GM21367 (cell line): ENCODE measurements at regions not wholly inside any gene's neighbourhood (a gene's known extent, or its start where the extent isn't known, plus 50 kb on each side); places are given as distances from the start of the nearest gene placed in this dataset.
"Not testable (repeated sequence)": the region's sequence is repeated elsewhere in the genome, so short reads cannot be mapped to it uniquely, and the experiment has no call there.

Experiments used
- ATAC-seq: cut with Tn5 transposase; IDR thresholded peaks from one replicate; pipeline ENCODE4 v1.9.1; 2021; ENCODE audit not compliant: unreplicated experiment

DNA sequence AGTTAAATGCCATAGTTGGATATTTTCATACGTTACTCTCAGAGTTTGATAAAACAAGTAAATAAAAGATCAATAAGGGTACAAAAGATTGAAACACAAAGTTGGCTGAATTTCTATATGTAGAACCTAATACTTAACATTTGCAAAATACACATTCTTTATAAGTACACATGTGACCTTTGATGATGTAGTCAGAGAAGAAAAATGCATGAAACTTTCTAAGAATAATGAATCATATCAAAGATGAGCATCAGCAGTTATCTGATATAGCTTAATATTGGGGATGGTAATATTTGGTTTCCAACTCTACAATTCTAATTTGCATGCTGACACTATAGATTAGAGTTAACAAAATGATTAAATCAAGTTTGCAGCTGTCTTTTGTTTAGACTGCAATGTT, 188.0 kb upstream of the TGFBR2 start:
- no peak for ATAC-seq

DNA sequence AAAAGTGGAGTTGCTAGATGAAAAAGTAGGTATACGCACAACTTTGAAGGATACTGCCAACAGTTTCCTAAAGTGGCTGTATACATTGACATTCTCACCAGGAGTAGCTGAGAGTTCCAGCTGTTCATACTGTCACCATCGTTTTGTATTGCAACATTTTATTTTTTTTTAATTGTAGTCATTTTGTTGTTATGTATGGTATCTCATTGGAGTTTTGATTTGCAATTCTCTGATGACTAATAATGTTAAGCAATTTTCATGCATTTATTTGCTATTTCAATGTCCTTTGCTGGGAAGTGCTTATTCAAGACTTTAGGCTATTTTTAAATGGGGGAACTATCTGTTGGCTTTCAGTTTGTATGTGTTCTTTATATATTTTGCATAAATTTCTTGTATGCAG, 185.1 kb upstream of the TGFBR2 start:
- ATAC-seq, result no peak

DNA sequence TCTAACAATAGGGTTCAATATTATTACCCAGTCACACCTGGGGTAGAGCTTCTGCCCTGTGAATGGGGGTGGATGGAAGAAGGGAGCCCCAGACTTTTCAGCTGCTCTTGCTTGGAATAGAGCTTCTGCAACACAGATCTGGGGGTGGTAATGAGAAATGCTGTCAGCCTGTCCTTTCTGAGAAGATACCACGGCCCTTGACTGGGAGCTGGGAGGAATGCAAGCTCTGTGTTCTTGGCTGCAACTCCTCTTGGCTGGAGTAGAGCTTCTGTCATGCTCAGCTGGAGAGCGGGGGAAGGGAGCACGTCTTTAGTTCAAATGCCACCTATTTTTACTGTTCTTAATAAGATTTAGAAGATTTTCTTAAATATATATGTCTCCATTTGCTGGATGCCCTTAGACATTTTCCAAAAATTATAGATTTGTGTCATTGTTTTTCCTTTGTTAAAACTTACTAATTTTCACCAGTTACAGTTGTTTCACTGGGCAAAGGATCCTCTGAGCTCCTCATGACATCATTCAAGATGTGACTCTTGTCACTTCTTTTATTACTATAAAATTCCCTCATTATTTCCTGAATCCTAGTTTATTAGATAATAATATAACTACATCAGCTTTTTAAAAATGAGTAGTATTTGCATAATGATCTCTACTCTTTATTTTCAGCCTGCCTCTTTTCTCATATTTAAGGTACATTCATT, 180.0 kb upstream of the TGFBR2 start:
- no peak for ATAC-seq

DNA sequence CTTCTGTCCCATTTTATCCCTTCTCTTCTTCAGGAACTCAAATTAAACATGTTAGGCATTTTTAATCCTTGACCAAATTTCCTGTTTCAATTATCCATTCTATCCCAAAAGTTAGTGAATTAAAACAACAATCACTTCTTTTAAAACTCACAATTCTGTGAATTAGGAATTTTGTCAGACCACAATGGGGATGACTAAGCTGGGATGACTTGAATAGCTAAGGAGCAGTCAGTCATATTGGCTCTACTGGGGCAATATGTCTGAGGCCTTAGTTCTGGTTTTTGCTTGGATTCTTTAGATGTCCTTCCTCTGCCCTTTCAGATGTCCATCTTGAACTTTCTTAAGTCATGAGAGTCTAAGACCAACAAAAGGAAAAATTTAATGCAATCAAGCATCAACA, 178.2 kb upstream of the TGFBR2 start:
- no peak for ATAC-seq

DNA sequence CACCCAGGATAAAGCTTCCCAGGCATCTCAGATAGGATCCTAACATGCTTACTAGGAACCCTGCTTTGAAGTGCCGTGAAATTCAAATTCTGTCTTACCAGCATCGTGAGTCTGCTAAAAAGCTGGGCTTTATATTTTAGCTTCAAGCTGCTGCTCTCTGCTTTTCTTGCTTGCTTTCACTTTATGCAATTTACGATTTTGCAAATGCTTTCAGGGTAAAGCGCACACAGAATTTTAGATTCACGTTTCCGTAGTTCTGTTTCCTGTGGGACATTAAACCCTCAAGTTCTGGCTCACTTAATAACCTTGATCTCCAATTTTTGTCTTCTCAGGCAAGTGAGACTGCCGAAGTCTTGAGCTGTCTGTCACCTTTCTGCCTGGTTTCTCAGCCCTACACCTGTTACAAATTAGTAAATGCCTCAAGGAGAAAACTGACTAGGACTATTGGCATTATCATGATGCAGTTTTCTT, 170.5 kb upstream of the TGFBR2 start:
- no peak for ATAC-seq

DNA sequence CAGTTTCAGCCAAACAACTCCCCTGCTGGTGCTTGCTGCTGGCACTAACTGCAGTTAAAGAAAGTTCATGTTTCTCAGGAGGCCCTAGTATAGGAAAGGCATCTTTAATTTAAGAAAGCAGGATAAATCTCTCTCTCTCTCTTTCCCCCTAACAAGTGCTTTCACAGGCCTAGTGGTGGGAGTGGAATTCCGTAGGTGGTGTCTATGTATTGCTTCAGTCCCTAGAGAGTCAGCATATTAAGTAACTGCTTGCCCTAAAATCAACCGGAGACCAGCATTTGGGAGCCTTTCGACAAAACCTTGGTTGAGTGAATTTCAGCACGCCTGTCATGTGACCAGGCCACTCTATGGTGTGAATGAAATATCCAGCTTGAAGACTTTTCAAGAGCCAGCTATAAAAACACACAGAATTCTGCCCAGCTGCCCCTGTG, 169.2 kb upstream of the TGFBR2 start:
- no peak for ATAC-seq

DNA sequence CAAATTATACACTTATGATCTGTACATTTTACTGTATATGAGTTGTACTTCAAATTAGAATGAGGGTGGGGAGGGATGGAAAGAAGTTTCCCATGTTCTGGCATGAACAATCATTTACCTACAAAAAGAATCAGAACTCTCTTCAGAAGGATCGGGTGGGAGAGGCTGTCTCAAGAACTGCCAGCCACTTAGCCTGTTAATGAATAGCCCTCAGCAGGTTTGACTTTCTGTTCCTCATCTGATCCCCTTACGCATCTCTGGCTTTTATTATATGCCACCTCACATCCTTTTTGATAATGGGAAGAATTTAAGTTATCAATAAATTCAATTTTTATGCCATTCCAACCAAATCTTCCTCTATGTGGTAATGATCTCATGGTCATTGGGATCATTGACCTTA, 168.3 kb upstream of the TGFBR2 start:
- no peak for ATAC-seq

DNA sequence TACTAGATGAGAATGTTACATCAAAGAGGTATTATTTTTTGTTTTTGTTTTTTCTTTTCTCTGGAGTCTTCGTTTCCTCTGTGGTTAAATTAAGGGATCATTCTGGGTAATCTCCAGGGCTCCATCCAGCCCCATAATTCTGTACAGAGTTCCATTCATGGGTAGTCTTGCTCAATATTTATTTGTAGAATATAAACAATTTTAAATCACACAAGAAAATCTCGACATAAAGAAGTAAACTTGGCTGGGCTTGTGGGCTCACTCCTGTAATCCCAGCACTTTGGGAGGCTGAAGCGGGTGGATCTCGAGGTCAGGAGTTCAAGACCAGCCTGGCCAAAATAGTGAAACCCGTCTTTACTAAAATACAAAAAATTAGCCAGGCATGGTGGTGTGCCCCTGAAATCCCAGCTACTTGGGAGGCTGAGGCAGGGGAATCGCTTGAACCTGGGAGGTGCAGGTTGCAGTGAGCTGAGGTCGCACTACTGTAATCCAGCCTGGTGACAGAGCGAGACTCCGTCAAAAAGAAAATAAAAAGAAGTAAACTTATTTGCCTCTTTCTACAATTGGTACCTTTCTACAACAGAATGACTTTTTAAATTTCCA, 166.8 kb upstream of the TGFBR2 start:
- no peak for ATAC-seq

DNA sequence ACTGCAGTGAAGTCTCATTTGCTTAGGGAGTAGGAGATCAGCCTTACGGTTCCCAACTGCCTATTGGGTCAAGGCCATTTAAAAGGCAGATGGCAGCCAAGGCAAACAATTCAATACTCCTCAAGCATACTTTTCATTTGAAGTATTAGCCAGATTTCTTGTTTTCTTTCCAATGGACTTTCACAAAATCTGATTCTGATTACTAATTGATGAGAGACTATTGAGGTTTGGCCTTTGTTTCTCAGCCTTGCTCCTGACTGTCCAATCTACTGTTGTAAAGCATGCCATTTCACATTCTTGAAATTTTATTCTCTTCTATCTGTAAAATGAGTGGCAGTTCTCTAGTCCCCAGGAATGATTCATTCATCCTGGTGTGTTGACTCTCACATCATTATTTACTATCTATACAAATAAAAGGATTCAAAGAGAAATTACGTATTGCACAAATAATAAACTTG, 166.2 kb upstream of the TGFBR2 start:
- no peak for ATAC-seq

DNA sequence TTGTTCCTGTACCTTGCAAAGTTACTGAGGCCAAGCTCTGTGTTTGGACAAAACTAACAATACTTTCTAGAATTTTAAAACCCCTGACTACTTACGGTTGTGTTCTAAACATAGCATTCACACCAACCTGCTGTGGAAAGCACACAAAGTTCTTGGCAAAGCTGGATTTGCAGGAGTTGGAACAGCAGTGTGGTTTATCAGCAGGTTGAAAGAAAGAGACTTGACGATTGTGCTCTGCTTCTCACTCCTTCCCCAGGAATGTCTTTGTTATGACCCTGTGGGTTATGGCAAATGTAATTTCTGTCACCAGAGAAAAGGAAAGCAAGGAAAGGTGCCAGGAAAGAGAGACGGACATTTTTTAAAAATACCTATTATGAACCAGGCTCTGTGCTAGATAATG, 165.5 kb upstream of the TGFBR2 start:
- no peak for ATAC-seq

DNA sequence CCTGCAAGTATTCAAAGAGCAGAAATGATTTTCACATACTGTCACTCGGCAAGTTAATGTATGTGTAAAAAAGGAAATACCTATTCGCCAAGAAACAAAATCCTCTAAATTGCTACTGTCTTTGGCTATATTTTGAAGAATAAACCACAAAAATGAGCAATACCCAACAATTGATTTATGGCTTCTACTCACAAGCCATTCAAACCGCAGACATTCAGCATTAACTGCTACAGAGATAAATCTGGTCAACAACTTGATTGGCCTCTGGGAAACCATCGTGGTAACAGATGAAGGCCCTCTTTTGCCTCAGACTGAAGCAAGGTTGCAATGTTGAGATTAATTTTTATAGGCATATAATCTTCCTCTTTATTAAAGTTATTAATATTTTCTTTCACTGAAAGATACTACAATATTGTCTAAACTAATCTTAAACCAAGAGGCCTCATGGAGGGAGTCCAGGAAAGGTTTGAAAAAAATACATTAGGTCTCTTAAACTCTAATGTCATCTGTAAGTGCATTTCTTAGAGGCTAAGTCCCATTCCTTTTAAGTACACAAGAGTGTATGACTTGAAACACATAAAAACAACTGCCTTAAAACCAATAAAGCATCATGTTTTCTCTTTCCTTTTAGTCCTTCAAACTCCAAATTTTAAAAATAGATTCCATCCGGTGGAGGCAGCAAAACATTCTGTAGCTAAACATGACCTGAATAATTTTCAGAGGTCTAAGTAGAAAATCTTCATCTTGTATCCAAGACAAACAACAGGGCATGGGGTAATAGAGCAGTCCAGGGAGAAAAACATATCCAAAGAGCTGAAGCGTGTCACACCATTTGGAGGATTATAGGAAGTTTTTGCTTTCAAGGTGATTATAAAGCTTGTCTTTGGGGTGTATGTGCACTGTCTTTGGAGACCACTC, 162.4 kb upstream of the TGFBR2 start:
- no peak for ATAC-seq

DNA sequence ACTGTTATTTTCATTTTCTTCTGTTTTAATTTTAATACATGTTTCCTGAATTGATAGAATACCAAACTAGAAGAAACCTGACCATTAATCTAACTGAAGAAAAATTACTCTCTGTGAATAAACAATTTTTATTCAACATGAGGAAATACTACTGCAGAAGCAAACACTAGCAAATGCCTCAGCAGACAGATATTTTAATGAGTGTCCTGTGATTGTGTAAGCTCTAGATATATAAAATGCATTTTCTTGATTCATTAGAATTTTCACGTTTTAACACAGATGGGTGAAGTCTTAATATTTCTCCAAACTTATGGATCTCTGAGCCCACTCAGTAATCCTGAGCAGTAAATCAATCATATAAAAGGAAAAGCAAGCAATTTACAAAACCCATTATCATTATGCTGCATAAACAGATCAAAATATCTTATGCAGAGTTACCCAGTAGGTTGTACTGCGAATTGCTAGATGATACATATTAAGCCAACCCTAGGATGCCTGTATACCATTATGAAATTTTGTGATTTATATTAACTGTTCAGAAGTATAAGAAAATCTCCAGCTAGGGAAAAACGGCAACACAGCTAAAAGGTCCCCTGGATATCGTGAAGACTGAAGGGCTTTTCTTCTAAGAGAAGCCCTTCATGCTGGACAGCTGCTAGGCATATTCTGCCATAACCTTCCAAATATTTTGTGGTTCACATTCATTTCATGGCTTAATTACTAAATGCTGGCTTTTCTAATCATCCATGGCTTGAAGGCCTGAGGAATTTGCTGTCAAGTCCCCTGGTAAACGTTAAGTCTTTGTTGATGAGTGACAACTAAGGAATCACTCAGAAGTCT, 157.7 kb upstream of the TGFBR2 start:
- no peak for ATAC-seq

DNA sequence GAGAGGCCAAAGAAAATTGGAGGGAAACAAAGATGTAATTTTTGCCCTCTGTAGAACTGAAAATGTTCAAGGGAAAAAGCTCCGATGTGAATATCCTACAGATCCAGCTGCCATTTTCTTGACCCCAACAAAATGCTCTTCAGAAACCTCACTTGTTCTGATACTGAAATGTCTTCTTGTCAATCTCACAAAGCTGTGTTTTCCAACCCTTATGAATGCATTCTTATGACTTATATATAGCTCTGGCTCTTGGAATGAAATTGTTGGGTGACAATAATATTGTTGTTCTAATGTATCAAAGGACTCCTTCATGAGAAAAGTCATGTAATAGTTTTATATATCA, 157.1 kb upstream of the TGFBR2 start:
- no peak for ATAC-seq

DNA sequence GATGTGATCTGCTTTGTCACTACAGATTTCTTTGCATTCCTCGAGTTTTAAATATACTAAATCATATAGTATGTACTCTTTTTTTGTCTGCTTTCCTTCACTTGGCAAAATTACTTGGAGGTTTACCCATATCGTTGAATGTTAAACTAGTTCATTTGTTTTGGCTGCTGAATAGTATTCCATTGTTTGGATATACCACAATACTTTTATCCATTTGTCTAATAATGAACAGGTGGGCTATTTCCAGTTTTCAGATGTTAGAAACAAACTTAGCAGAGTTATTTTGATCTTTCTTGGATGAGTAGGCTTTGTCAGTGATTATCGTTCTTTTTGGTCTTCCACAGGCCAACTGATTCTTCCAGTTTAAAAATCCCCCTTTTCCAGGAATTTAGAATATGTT, 154.0 kb upstream of the TGFBR2 start:
- no peak for ATAC-seq

DNA sequence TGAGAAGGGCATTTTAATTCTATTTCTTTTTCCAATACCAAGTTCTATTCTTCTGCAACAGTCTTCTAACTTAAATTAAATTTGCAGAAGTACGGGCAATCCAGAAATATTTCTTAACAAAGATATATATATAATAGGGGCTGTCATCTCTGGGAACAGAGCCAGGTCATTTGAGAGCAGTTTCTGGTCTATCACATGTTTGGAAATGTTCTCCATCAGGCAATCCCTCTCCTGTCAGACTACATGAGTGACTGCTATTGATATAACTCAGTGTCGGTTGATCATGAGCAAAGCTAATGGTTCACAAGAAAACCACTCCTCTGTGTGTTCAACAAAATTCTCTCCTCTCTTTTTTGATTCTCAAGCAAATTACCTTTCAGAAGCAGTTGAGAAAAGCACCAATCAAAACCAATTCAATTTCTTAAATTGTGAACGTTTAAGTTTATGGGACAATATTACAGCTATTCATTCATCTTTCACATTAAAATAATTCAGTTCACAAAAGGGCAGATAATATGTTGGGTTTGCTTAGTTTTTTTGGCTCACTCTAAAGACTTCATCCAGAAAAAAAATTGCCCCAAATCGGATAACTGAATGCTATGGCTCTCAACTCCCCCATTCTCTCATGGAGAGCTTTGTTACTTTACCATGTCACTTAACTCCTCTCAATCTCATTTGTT, 152.9 kb upstream of the TGFBR2 start:
- ATAC-seq, result no peak

DNA sequence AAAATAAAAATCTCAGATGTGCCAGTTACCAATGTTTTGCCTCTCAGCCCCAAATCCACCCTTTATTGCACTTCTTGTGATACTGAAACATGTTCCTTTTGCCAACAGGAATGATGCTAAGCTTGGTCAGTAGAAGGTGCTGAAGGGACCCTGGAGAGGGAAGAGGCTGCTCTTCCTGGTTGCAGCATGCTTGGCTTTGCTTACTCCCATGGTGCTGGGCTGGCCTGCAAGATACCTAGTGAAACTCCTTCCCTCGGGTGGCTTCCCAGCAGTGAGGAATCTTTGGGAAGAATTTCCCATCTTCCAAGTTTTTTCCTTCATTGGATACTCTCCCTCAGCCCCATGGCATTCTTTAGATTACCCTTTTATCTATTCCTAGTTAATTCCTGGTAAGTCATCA, 151.8 kb upstream of the TGFBR2 start:
- no peak for ATAC-seq

DNA sequence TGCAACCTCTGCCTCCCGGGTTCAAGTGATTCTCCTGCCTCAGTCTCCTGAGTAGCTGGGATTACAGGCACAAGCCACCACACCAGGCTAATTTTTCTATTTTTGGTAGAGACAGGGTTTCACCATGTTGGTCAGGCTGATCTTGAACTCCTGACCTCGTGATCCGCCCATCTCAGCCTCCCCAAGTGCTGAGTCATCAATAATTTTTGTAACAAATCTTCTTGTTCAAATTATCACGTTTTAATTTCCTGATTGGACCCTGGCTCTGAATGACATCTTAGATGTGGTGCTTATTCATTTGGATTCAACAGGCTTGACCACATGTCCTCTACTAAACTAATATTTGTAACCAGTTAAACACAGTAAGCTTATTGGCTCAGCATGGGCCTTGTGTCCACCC, 151.3 kb upstream of the TGFBR2 start:
- not testable (repeated sequence) for ATAC-seq

DNA sequence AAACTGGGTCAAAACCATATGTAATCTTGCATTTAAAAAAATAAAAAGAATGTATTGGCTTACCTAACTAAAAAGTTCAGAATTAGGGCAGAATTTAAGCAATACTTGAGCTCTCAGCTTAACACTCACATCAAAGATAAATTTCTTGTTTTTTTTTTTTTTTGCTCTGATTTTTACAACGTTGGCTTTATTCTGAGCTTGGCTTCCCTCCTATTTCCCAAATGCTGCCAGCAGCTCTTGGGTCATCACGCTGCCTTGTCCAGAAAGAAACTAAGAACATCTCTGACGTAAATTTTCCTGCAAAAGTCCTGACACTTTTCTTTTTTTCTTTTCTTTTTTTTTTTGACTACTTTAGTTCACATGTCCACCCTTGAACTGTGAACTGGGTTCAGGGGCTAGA, 150.6 kb upstream of the TGFBR2 start:
- ATAC-seq, result no peak

DNA sequence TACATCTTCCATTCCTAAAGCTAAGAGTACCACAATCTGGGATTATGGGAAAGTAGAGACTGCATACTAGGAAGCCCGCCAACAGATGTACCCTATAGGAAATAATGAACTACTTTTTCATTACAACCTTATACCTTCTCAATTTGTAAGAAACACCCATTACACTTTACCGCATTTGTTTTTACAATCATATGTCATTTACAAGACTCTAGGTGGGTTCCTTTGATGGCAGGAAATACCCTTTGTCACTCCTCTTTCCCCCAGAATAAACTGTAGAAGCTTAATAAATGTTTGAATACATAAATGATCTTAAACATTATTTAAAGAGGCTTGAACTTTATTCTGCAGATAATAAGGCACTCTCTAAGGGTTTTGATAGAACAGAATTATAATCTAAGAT, 150.1 kb upstream of the TGFBR2 start:
- ATAC-seq, result no peak

DNA sequence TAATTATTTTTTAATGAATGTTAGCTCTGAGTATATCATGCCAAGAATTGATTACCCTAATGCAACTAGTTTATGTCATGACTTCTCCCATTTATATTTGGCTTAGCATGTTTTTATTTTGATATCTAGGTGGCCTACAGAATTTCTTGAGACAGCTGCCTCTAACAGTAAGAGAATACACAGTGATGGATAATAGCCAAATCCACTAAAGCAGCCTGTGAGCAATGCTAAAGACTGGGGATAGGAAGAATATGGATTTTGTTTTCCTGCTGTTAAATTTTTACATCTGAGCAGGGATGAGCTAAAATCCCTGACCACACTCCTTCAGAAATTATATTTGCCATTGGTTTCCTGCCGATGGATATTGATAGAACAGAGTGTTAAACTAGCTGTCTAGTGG, 149.3 kb upstream of the TGFBR2 start:
- ATAC-seq, result no peak
